ENCODE measurements at regions not wholly inside any gene's neighbourhood (a gene's known extent, or its start where the extent isn't known, plus 50 kb on each side); places are given as distances from the start of the nearest gene placed in this dataset.

DNA sequence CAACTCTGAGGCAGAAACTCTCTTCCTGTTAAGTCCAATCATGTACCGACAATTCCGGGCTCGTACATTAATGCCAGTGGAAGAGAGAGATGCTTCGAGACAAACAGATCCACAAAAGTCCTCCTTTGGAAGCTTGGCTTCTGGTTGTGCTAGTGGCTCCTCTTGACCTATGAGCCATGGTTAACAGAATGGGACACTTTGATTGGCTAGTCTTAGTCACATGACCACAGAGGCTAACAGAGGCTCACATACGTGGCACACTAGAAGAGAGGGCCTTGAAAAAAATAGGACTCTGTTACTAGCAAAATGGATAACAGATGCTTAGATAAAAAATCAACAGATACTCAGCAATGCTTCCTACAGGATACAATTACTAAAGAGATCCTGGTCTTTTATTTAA is 1211.9 kb upstream of the GYPC start:
- Mint-ChIP-seq H3K4me3 (no peak overlapping the region), H3K36me3 (ENCODE audit: low read depth) (no peaks in the 10 kb centered on the region), H3K27ac (no peak overlapping the region), H3K4me1 (no peaks in the 10 kb centered on the region), H3K27me3 (ENCODE audit: insufficient read depth, low read depth, poor library complexity) (no peaks in the 10 kb centered on the region), H3K9me3 (no peaks in the 10 kb centered on the region)
- Histone ChIP-seq H3K4me3 (no peak overlapping the region), H2AFZ (no peak overlapping the region), H3F3A (replicated peaks; ENCODE audit: low read depth) (no peaks in the 10 kb centered on the region), H3K9me2 (ENCODE audit: insufficient read depth) (no peaks in the 10 kb centered on the region), H3K4me1 (ENCODE audit: insufficient read depth) (no peaks in the 10 kb centered on the region), H3K36me3 (ENCODE audit: insufficient read depth) (no peaks in the 10 kb centered on the region), H3K79me2 (replicated peaks; ENCODE audit: insufficient read depth) (no peaks in the 10 kb centered on the region), H4K20me1 (replicated peaks; ENCODE audit: insufficient read depth) (no peaks in the 10 kb centered on the region), H3K4me2 (no peak overlapping the region), H3K27ac (ENCODE audit: low read depth) (no peak overlapping the region), H3K27me3 (ENCODE audit: insufficient read depth) (no peaks in the 10 kb centered on the region)
- TF ChIP-seq CREB1 (CRISPR knock-in tag; IDR thresholded peaks at IDR 0.05; ENCODE audit: low read depth) (no peak), POLR2AphosphoS5 (IDR thresholded peaks at IDR 0.05; ENCODE audit: low read depth) (no peak), EZH2phosphoT487 (IDR thresholded peaks at IDR 0.05; ENCODE audit: unreplicated experiment) (no peak), ZNF331 (CRISPR knock-in tag; IDR thresholded peaks at IDR 0.05; ENCODE audit: low read depth) (no peak), ZNF462 (CRISPR knock-in tag; IDR thresholded peaks at IDR 0.05) (no peak), CTCF (conservative IDR thresholded peaks at IDR 0.05; ENCODE audit: low read depth in 2 of 2) (no peak), JUNB (IDR thresholded peaks at IDR 0.05; ENCODE audit: unreplicated experiment) (no peak), REST (IDR thresholded peaks at IDR 0.05; ENCODE audit: unreplicated experiment) (no peak), NANOG (IDR thresholded peaks at IDR 0.05; ENCODE audit: borderline replicate concordance) (no peak), ZNF114 (CRISPR knock-in tag; IDR thresholded peaks at IDR 0.05) (no peak), EZH2 (IDR thresholded peaks at IDR 0.05; ENCODE audit: low read depth, unreplicated experiment) (no peak), ETS1 (IDR thresholded peaks at IDR 0.05) (no peak), STAT1 (IDR thresholded peaks at IDR 0.05; ENCODE audit: unreplicated experiment) (no peak)
- ATAC-seq = no peak
- DNase-seq (ENCODE audit: low spot score) = no peak
